Hippocampal formation (tissue), 2 donors: ENCODE measurements at regions not wholly inside any gene's neighbourhood (a gene's known extent, or its start where the extent isn't known, plus 50 kb on each side); places are given as distances from the start of the nearest gene placed in this dataset.

Source experiments
- DNase-seq, 2 donors: peaks; one replicate each; lab custom pipeline; 2025; lab: John Stamatoyannopoulos, UW

DNA sequence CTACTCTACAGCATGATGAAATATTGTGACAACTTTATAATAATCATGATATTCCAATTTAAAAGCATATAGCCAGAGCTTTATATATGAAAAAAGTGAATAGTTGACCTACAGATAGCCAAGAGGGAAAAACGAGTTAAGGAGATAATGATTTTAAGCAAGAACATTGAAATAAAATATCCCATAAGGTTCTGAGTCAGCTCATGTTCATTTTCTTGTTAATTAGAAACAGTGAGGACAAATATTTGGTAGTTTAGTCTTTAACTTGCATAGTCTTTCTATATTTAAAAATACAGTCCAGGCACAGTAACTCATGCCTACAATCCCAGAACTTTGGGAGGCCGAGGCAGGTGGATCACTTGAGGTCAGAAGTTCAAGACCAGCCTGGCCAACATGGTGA is 55.8 kb upstream of the CDH6 start:
- DNase-seq = no peak

DNA sequence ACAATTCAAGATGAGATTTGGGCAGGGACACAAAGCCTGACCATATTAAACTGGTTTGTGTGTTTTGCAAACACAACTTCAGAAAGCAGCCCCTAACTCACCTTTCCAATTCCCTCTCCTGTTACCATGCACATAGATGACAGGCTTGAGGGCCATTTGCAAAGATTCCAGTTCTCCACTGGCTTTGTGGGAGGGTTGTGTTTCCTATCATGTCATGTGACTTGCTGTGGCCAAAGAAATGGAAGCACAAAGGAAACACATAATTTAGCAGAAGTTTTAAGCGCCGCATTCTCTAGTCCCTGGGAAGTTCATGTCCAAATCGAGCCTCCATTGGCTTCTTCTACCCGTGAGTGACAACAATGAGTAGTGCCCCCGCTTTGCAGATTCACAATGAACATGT is 57.9 kb upstream of the CDH6 start:
- DNase-seq = no peak

DNA sequence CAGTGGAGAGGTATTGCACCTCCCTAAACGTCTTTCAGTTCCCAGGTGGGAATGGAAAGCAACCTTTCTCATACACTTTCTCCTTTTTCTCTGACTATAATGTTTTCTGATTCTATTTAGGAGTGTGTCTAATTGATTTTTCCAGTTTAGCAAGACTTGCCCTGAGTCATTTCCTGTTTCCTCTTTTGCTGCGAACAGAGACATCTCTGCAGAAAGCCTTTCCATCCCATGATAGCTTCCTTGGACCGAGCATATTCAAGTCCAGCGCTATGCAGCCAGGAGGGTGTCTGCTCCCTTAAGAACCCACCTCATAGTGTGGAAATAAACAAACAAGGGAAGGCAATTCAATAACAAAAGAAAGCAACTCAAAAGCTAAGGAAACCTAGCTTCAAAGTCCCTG is 60.0 kb upstream of the CDH6 start:
- DNase-seq = no peak

DNA sequence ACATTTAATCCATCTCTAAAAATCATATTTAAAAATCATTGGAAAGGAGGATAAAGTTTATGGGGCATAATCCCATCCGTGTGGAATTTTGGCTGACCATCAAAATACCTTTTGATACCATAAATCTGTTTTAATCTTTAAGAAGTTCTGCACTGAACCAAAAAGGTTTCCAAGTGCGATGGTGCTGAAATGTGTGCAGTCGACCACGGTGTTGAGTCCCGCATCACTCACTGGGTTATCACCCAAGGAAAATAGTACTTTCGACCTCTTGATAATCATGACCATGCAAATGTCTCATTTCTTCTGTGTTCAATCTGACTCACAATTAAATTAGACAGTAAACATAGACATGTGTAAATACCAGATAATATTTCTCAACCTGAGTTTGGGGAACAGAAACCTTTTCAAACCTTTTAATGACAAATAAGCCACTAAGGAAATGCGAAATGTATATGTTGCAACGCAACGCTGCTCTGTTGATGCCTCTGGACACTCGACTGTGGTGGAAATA is 62.0 kb upstream of the CDH6 start:
- no peak for DNase-seq

DNA sequence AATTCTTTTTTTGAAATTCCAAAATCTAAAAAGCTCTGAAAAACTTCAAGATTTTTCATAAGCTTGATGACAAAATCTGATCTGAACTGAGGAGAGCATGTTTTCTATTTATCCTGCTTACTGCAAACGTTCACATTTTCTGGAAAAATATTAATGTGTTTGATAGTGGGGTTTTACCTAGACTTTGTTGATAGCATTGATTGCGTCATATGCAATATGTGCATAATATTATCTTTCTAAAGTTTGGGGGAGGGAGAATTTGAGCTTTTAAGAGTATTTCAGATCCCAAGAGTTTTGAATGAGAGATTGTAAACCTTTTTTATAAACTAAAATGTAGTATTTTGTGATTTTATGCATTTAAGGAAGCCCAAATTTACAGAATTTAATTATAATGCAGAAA is 62.8 kb upstream of the CDH6 start:
- no peak for DNase-seq

DNA sequence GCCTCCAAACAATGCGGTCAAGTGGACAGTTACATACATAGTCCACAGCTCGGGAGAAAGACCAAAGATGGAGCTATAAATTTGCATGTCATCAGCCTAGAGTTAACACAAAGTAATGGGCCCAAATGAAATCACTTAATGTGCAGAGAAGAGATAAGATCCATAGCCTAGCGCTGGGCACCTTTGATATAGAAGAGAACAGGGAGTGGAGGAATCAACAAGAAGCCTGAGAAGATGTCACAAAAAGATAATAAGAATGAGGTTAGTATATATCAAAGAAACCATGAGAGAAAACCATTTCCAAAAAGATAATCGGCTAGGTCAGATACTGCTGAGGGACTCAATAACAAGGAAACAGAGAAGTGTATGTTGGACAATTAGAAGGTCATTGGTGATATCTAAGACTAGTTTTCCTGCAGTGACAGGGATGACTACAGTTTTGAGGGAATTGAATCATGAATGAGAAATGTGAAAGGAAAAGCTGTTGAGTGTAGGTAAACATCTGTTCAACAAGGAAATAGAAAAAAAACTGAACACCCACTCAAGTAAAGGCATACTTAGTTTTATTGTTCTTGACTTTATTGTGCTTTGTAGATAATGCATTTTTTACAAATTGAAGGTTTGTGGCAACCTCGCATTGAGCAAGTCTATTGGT is 68.7 kb upstream of the CDH6 start:
- no peak for DNase-seq

DNA sequence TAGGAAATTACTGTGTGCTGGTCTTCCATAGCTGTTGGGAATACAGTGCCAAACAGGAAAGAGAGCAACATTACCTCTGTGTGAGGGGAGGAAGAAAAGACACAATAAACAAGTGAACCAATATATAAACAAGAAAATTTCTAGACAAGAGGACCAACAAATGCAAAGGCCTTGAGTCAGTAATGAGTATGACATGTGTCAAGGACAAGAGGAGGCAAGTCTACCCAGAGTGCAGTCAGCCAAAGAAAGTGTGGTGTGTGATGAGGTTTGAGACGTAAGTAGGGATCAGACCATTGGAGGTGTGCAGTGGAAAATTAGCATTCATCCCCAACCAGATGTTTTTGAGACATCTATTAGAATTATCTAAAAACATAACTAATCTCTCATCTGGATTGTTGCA is 69.5 kb upstream of the CDH6 start:
- no peak for DNase-seq

DNA sequence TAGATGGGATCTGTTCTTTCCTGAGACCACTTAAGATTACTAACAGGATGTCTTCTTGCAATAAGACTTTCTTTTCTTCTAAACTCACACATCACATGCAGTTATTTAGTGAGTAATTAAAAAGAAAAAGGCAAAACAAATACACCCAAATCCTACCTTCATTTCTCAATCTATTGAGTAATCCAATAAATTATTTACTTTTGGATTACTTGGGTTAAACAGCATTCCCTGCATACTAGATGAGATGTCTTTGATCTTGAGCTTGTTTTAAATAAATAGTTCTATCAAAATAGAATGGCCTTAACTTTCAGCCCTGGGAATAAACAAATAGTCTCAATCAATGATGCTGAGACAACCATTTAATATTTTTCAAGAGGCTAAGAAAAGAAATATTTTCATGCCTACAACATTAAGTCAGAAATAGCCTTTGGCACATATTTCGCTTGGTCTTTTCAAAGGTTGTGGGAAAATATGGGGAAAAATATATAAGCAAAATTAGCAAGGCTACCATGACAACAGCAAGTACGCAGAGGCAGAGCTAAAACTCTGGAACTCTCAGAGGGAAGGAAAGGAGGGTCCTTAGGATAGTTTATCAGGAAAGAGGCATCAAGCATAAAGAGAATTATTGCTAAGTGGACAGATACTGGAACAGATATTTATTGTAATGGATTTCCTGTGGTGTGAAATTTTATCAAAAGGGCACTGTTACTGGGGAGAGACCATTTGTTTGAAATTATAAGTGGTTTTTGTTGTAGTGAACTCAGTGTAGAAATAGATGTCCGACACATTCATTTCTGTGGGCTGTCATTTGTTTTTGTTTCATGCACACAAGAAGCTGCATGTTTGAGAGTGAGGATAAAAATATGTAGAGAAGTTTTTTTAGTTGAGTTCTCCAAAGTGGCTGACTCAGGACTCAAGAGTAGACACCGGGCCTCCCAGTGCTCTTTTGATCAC is 70.2 kb upstream of the CDH6 start:
- DNase-seq = no peak

DNA sequence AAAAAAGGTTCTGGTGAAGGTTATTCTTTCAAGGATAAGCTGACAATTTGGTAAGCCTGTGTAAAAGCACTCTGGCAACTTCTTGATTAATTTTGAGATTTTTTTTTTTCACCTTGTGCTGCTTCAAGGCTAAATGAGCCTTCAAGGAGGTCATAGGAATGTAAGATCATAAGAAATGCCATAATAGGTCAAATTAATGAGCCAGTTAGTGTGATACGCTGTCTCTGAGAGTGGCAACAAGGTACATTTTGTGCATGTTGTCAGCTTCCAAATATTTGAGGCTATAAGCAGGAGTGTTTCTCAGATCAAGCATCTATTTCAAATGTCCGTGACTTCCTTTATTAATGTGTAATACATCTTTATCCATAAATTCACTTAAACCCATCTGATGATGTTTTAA is 72.3 kb upstream of the CDH6 start:
- DNase-seq = no peak

DNA sequence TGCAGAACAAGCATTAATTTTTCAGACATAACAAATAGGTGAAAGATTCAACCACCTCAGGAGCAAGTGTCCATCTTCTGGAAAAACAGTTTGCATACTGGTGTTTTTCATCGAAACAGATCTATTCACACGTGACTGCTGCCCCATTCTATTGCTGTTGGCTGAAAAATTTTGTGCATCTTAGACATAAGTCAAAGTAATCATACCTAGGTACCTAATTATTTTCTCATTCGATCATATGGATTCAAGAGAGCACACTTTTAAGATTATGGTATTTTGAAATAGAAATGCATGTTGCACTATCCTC is 72.9 kb upstream of the CDH6 start:
- DNase-seq = no peak

DNA sequence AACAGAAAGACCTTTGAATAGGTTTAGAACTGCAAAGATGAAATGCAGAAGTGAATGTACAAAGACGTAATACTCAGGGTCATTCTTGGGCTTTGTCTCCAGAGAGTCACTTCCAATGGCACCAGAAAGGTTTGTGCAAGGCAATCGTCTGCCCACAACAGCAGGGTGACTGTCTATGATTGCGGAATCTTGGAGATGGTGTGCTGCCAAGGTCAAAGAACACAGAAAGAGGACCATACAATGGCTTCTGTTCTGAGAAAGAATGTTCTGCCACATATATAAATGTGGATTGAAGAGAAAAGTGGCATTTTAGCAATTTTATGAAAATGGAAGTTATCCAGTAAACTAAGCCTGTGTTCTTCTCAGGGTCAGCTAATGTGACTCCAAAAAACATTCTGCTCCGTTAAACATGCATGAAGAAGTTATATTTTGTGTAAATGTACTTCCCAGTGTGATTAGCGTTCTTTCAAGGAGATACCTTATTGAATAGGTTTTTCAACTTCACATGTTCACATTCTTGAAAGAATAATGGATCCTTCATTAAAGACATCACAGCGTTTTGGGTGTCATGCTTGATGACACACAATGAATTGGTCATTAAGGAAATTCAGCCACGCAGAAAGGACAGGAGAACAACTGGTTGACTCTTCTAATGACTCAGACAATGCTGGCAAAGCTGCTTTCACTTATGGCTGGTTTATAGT is 73.4 kb upstream of the CDH6 start:
- no peak for DNase-seq

DNA sequence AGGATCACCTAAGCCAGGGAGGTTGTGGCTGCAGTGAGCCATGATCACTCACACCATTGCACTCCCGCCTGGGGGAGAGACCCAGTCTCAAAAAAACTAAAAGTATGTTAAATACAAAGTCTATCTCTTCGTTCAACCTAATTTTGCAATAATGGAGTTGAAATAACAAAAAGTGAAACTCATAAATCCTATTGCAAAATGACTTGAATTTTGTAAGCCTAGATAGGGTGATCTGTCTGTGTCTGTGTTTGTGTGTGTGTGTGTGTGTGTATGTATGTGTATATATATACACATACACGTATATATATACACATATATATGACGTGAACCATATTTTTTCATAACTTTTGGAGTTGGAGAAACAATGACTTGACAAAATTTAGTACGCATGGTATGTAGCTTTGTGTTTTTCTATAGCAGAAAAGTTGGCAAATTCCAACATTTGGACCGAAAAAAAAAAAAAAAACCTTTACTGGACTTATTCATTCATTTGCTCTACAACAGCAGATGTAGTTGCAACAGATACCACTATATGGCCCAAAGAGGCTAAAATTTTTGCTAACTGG is 76.9 kb upstream of the CDH6 start:
- no peak for DNase-seq

DNA sequence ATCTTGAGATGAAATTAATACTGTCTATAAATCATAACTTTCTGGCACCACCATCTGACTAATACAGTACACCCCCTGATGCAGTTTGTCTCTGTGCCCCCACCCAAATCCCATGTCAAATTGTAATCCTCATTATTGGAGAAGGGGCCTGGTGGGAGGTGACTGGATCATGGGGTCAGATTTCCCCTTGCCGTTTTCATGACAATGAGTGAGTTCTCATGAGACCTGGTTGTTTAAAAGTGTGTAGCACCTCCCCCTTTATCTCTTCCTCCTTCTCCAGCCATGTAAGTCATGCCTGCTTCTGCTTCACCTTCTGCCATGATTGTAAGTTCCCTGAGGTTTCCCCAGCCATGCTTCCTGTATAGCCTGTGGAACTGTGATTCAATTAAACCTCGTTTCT is 78.7 kb upstream of the CDH6 start:
- no peak for DNase-seq

DNA sequence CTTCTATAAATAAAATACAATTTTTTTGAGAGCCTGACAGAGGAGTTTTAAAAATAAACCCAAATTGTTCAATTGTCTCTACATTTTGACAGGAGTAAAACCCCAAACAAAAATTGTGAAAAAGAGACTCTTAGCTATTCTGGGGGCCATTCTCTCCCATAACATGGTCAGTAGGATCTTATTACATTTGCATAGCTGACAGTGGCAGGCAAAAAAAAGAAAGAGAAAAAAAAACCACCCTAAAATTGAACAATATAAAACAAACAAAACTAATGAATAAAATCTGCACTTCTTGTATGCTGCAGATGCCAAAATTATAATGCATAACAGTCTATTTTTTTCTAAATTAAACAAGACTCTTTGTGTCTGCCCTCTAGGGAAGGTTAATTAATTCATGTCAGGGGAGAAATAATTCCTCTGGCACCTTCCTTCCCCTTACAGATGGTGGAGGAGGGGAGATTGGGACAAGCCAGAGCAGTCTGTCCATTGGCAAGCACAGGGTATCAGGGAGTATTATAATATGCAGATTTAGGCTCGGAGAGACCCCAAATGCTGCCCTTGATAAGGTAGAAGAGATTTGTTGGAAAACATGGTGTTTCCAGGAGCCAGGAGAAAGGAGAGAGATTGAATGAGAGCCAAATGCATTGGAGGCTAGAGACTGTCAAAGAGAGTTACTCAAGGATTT is 79.7 kb upstream of the CDH6 start:
- no peak for DNase-seq

DNA sequence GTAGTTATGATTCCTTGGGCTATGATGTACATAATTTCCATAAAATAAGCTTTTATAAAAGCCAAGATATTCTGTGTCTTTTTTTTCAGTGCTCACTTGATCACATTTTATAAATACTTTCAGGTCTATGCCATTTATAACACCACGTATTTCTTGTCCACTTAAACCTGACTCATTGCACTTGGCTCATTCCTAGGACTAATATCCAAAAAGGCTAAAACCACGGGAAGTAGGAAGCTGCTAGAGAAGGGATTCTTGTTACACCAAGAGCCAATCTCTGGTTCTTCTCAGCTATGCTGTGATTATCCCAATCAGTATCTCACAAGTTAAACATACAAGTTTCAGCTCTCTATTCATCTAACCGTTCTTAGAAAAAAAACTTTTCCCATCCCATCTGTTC is 80.4 kb upstream of the CDH6 start:
- DNase-seq = no peak

DNA sequence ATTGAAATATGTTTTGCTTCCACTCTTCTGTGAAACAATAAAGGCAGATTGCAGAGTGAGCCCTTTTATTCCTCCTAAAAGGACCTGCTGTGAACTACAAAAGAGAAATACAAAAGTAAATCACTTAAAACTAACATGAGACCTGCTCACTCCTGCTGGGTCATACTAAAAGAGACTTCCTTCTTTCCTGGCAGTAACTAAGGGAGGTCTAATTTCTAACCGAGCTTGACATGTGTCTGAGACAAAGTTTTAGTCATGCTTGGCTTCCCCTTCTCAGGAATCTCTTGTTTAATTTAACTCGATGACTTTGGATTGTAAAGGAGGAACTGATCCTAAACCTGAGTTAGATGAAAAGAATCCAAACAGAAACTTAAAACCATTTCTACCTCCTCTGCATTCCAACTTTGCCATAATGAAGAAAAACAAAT is 86.4 kb upstream of the CDH6 start:
- no peak for DNase-seq

DNA sequence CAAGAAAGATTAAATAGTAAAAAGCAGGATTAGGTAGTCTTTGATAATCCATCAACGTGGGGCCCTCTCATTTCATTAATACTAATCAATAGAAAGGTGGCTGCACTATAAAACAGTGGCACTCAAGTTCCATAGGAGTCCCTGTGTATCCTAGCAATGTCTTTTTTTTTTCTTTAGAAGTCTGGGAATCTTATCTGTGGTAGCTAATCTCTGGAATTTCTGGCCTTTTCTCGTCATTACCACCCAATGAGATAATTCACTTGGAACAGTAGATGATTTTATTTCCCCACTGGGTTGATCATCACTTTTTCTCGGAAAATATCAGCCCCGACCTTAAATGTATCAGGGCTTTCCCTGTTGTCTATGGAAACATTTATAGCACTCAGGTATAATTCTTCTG is 86.8 kb upstream of the CDH6 start:
- DNase-seq = no peak

DNA sequence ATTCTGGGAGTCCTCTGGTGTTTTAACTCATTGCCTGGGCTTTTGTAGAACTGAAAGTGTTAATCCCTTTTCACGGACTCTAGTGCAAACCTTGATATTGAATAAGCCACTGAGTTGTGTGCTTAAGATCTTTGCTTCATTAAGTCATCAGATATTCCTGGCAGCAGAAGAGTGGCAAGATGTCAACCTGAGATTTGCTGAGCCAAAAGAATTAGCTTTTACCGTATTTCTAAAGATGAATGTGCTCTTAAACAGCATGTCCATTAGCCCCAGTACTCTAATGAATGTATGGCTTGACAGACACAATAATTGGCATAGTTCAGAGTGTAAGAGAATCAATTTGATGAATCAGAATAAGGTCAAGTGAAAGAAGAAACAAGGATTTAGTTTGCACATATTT is 87.2 kb upstream of the CDH6 start:
- DNase-seq = no peak

DNA sequence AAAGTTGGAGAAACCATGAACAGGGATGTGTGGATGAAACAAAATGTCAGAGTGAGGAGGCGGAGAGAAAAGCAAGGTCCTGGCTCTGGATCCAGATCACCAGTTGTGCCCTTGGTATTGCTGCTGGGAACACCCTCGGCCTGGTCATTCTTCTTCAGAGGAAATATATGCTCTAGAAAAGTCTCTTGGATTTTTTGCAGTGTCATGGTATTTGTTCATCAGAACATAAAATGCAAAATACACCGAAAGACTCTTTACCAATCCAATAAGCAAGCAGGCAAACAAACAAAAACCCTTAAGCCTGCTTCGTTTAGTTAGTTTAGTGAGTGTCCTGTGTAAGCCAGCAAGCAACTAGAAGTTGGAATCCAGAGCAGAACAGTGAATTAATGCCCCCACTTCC is 88.7 kb upstream of the CDH6 start:
- no peak for DNase-seq

DNA sequence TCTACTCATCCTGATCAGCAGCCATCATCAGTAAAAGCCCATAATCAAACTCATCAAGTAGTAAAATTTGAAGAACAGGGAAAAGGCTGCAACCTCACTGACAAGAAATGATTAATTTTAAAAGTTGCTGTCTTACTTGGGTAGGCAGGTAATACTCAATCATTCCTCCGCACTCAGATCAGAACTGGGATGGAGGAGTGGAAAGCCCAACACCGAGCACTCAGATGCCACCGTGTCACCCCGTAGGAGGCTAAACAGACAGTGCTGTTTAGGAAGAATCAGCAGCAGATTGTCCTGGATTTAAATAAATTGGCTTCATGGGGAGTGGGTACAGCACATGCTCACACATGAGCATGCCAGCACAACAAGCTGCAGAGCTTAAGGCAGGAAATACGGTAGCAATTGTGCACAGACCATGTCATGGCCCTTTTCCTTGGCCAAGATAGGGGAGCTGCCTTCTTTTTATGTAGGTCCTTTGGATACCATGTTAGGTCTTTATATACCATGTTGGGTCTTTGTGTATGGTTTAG is 92.6 kb upstream of the CDH6 start:
- no peak for DNase-seq

DNA sequence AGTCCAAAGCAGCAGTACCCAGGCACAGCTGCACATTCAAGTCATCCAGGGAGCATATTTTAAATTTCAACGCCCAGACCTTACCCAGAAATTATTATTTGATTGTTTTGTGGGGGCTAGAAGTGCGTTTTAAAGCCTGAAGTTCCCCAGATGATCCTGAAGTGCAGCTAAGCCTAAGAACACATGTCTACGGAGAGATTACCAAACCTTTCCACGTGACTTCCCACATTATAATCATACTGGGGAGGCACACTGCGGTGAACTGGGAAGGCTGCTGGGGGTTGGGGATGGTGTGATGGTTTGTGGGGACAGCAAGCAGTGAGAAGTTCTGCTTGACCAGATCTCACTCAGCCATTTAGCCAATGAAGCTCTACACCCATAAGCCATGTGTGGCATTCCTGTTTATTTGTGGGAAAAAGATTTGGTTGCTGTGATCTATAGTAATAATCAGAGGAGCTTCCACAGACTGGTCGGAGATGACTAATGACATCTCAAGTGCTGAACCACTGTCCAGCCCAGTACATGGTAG is 93.4 kb upstream of the CDH6 start:
- no peak for DNase-seq
